HG02623 (cell line): ENCODE measurements at regions not wholly inside any gene's neighbourhood (a gene's known extent, or its start where the extent isn't known, plus 50 kb on each side); places are given as distances from the start of the nearest gene placed in this dataset.

Experiments
- ATAC-seq: cut with Tn5 transposase; IDR thresholded peaks from one replicate; pipeline ENCODE4 v1.9.1; 2021; ENCODE audit warnings: moderate library complexity; ENCODE audit not compliant: unreplicated experiment

DNA sequence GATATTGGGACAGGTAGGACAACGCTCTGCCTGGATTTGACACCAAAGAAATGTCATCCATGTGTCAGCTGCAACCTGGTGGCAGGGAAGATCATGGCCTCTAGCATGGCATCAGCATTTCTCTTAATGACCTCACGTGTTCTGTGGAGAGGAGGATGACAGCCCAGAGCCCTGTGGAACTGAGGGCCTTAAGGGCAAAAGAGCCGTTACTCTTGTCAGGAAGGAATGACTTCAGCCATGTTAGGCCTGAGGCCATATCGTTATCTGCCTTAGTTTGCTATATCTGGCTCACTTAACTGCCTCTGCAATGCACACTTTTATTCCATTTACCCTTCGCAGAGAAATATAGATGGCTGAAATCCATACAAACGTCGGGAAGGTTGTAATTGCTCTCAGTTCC lies 83.2 kb upstream of the PBX1 start:
- no peak for ATAC-seq

DNA sequence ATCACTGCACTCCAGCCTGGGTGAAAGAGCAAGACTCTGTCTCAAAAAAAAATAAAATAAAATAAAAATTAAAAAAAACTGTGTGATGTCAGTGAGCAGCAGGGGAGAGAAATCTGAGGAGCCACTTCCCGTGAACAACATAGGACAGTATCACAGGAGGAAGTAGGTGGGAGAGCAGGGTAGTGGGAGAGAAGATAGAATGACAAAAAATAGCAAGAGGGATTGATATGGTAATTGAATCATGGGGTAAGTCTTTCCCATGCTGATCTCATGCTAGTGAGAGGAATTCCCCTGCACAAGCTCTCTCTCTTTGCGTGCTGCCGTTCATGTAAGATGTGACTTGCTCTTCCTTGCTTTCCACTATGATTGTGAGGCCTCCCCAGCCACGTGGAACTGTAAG lies 81.6 kb upstream of the PBX1 start:
- no peak for ATAC-seq

DNA sequence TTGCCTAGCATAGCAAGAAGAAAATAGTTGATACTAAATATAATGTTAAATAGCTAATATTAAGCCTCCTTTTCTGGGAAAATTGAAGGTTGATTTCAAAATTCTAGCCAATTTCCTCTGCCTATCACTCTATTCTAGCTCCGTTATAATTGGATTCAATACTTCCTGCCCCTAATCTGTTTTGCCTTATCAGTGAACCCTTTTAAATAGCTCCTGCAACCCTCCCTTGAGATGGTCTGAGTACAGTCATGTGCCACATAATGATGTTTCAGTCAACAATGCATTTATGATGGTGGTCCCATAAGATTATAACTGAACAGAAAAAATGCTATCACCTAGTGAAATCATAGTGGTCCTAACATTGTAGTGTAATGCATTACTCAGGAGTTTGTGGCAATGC lies 79.7 kb upstream of the PBX1 start:
- no peak for ATAC-seq

DNA sequence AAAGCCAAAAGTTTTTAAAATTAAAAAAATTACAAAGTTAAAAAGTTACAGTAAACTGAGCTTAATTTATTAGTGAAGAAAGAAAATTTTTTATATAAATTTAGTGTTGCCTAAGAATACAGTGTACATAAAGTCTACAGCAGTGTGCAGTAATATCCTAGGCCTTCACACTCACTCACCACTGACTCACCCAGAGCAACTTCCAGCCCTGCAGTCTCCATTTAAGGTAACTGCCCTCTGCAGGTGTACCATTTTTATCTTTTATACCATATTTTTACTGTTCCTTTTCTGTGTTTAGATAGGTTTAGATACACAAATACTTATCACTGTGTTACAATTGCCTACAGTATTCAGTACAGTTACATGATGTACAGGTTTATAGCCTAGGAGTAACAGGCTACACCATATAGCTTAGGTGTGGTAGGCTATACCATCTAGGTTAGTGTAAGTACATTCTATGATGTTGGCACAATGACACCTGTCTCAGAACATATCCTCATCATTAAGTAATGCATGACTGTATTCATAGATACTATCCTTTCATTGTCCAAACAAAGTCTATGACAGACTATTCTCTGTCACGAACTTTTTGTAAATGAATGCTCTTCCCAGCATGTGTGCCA lies 78.6 kb upstream of the PBX1 start:
- ATAC-seq, result no peak

DNA sequence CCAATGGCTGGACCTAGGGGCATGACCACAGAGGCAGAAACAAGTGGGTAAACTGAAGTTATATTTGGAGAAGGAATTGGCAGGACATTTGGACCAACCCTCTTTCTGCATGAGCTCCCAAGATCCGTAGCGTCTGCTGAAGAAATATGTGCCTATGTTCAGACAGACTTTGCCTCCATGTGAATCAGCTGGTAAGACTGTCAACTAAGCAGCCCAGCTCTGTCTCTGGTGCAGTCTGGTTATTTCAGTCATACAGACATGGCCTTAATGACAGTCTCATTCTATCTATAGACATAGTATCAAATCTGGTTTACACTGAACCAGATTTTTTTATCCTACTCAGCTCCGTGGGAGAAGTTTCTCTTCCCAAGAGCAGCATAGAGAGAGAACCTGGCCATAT lies 63.1 kb upstream of the PBX1 start:
- no peak for ATAC-seq

DNA sequence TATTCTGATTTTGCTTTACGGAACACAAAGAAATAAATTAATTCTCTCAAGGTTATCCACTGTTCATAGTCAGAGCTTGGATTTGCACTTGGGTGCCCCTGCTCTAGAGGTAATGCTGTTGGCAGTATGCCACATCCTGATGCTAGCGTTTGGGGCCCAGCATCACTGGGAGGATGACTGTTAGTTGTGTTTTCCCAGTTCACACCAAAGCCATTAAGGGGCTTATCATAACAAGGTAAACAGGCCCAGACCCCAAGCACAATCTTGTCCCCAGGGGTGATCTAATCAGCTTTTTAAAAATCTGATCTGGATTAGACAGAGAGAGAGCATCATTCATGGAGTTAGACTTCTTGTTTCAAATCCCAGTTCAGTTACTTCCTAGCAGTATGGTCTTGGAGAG lies 60.2 kb upstream of the PBX1 start:
- ATAC-seq, result no peak

DNA sequence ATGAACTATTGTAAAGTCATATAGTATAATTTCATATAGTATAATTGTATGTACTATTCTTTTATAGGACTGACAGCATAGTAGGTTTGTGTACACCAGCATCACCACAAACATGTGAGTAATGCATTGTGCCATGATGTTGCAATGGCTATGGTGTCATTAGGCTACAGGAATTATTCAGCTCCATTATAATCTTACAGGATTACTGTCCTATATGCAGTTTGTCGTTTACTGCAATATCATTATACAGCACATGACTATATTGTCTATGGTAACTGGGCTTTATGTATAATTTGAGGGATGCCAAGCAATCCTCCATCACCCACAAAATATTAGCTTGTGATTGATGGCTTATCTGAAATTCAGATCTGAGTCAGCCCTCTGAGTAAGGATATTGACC lies 54.2 kb upstream of the PBX1 start:
- no peak for ATAC-seq
